ENCODE measurements at regions not wholly inside any gene's neighbourhood (a gene's known extent, or its start where the extent isn't known, plus 50 kb on each side); places are given as distances from the start of the nearest gene placed in this dataset.
"Not testable (repeated sequence)": the region's sequence is repeated elsewhere in the genome, so short reads cannot be mapped to it uniquely, and the experiment has no call there.

DNA sequence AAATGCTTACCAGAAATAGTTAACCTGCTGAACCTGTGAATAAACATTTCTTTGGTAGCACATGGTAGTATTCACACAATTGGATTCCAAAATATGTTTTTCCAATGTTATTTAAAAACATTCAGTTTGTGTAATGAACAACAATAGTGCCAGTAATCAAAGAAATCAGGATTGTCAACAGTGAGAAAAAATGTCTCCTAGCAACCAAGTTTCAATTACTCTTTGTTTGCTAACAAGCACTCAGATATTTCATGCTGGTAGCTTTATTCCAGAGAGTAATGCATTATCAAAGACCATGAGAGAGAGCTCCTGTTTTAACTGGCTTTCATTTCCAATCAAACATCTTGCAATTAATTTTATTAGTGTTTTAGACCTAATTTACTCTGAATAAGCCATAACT is 768.1 kb upstream of the GRAMD2B start:
- no peak for DNase-seq

DNA sequence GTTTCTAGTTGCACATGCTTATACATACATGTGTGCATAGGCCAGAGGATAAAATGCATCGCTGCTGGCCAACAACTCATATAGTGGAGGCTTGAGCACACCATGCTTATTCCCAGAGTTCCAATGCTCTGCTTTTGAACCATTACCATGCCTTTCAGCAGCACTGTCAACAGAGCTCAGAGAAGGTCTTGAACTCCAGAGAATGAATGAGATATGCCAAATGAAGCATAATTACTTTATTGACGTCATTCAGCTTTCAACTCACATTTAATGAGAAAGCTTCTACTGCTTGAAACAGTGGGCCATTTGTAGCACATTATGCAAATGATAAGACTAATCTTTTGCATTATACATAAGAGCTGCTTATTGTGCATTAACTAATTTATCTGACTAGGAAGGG is 765.3 kb upstream of the GRAMD2B start:
- DNase-seq, result no peak

DNA sequence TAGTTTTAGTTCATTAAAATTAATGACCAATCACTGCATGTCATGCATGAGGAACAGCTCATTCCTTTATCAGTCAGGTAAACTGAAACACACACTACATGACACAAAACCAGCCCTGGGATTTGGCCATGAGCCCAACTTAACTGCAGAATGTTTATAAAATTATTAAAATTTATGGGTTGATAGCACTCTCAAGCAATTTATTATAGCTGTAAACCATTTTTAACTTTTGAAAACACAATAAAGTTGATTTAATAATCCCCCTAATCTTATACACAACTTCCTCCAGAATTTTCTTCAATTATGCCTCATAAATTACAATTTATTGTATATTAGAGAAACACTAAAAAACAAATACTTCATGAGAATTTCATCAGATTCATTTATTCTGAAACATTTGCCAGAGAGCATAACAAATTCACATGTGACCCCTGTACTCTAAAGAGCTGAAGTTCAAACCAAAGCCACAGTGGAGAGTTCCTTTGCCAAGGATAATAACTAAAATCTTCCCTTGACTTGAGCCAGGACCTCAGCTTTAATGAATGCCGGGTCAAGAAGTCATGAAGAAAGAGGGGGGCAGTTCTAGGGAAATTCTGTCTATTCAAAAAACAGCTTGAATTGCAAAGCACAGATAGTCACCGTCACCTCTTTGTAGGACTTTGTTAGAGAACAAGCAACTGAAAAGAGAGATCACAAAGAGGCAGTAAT is 763.7 kb upstream of the GRAMD2B start:
- DNase-seq, result no peak

DNA sequence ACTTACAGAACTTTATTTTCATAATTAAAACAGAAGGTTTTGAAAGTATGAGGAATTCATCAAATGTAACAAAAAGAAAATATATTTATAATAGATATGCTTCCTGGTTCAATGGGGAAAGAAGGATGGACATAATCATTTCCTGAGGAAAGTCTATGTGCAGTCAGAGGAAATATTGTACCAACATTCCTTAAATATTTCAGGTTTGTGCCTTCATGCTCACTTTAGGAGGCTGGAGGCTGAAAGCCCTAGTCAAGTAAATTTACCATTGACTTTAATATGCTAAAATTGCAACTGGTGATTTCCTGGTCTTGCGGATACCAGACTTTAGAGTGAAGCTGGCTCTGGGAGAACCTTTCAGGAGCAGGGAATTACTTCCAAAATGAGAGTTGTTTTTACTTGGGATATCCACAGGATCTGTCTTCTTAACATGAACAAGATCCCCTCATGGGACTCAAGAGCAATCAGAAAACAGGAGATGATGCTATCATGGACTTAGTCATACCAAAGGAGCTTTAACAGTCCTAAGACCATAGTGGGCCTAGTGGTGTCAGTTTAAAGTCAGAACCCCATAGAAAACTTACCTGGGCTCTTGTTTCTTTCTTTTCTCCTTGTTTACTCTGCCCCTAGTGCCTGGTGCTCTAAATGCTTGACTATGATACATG is 762.8 kb upstream of the GRAMD2B start:
- no peak for DNase-seq

DNA sequence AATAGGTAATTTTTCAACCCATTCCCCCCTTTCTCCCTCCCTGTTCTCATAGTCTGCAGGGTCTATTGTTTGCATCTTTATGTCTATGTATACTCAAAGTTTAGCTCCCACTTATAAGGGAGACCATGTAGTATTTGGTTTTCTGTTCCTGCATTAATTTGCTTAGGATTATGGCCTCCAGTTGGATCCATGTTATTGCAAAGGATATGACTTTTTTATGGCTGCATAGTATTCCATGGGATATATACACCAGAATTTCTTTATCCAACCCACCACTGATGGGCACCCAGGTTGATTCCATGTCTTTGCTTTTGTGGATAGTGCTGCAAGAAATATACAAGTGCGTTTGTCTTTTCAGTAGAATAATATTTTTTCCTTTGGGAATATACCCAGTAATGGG is 761.6 kb upstream of the GRAMD2B start:
- DNase-seq, result no peak

DNA sequence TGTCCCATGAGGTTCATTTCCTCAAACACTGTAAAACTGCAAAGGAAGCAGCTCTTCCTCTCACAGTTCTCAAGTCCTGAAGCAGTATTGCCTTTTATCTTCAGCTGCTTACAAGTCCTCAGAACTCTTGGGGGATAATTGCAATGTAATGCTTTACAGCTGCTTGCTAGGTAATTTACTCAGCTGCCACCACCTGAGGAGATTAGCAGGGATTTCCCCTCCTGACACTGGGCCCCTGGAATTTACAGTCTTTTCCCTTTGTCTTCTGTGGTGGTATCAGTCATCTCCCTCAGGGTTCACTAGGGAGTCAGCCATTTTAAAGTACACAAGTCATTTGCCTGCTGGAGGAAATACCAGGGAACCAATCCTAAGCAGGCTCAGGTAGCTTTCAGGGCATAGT is 754.3 kb upstream of the GRAMD2B start:
- no peak for DNase-seq

DNA sequence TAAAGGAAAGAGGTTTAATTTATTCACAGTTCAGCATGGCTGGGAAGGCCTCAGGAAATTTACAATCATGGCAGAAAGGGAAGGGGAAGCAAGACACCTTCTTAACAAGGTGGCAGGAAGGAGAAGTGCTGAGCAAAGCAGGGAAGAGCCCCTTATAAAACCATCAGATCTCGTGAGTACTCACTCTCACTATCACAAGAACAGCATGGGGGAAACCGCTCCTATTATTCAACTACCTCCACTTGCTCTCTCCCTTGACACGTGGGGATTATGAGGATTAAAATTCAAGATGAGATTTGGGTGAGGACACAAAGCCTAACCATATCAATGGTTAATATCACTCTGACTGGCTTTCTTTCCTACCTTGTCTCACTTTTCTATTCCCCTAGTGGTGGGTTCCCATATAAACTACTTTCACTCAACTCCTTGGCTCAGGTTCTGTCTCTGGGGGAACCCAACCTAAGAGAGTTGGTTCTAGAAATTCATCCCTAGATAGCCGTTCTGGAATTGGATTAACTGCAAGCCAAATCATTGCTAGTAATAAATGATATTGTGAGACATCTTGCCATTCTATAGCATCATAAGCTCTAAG is 749.8 kb upstream of the GRAMD2B start:
- no peak for DNase-seq

DNA sequence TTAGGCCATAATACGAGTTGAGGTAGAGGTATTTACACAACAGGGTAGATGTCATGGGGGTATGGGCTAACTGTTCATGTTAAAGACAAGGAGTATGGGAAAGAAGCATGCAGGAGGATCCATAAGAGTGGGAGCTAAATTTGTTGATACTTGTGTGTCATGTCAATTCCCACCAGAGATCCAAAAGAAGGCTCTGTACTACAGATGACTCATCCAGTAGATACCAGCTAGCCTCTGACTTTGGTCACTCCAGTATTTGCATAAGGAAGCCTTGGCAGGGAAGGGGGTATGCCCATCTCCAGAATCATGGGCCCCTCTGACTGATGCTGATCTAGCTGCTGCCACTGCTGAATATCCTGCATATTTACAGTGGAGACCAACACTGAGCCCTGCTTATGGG is 743.7 kb upstream of the GRAMD2B start:
- DNase-seq, result no peak

DNA sequence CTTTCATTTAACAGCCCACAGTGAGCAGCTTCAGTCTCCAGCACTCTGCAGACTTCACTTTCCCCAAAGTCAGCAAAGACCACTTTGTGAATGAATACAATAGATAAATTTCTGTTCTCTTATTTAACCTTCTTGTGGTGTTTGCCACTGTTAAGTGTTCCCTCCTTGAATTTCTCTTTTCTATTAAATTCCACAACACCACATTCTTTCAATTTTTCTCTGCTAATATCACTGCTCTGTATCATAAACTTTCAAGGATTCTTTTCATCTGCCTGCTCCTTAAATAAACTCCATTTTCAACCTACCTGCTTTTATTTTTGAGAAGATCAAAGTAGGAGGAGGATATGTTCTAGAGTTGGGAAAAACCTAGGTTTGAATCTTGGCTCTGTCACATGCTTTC is 739.5 kb upstream of the GRAMD2B start:
- DNase-seq, result no peak

DNA sequence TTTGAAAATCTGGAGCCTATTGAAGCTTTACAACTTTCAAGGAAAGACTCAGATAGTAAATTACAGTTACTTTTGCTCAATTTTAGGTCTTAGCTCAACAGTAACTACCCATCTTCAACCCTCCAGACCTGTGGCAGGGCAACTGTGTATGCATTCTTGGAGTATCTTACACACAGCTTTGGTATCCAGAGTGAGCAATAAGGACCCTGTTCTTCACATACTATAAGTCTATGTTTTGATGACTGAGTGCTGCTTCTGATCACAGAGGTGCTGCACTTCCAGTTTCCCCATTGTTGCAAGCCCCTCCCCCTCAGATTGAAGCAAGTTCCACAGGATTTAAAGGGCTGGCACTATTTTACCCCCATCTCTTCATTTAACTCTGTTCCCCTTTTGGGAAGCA is 737.4 kb upstream of the GRAMD2B start:
- DNase-seq, result no peak

DNA sequence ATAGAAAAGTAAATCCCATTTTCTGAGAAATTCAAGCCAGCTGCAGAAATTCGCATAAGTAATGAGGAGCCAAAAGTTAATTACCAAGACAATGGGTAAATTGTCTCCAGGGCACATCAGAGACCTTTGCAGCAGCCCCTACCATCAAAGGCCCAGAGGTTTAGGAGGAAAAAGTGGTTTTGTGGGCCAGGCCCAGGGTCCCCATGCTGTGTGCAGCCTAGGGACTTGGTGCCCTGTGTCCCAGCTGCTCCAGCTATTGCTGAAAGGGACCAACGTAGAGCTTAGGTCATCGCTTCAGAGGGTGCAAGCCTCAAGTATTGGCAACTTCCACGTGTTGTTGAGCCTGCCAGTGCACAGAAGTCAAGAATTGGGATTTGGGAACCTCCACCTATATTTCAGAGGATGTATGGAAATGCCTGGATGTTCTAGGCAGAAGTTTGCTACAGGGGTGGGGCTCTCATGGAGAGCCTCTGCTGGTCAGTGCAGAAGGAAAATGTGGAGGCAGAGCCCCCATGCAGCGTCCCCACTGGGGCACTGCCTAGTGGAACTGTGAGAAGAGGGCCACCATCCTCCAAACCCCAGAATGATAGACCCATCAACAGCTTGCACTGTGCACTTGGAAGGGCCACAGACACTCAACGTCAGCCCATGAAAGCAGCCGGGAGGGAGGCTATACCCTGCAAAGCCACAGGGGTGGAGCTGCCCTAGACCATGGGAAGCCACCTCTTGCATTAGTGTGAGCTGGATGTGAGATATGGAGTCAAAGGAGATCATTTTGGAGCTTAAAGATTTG is 731.3 kb upstream of the GRAMD2B start:
- DNase-seq, result not testable (repeated sequence)

DNA sequence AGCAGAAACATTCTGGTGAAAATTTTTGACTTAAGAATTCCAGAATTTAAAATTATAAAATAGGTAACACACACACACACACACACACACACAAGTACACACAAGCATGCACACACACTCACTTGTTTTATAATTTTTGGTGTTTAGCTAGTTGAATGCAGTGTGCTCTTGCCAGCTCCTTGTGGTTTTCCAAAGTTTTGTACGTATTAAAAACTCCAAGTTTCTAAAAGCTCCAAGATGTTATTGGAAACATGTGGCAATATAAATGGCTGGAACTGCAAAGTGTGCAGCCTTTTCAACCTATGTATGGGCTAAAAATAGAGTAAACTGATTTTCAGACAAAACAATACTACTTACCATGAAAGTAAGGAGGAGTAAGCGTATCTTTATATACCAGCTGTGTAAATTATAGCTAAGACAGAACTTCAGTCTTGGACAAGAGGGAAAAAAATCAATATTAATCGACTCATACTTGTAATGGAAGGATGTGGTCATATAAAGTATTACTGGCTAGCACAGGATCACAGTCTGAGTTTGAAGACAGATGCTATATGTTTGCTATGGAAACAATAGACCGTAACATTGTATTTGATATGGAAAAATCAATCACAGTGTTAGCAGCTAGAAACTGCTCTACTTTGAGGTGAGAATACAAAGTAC is 727.1 kb upstream of the GRAMD2B start:
- no peak for DNase-seq

DNA sequence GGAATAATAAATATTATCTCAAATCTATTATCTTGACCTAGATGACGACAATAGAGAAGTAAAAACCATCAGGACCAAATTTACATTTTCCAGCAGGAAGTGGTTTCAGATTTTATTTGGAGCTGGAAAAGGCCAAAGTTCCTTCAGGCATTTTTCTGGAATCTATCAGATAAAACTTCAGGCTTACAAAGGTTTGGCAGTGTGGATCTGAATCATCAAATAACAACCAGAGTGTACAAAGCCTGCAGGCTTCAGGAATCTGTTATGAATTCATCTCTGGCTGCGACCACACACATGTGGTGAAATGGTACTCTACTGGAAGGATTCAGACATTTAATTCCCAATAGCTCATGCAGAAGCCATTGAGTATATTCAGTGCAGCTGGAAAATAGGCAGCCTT is 726.4 kb upstream of the GRAMD2B start:
- no peak for DNase-seq

DNA sequence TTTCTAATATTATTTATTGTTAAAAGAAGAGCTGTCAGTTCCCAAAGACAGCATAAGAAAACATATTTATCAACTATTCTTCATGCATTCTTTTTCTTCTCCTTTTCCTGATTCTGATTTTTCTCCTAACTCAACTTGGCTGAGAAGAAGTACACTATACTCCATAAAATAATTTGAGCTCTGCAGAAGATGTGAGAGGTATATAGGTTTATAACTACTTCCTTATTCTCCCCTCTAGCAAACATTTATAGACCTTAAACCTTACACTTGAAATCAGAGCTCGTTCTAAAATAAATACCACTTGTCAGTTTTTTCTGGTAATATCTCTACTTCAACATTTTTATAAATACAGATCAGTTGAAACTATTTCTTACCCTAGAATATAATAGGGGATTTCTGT is 724.8 kb upstream of the GRAMD2B start:
- no peak for DNase-seq

DNA sequence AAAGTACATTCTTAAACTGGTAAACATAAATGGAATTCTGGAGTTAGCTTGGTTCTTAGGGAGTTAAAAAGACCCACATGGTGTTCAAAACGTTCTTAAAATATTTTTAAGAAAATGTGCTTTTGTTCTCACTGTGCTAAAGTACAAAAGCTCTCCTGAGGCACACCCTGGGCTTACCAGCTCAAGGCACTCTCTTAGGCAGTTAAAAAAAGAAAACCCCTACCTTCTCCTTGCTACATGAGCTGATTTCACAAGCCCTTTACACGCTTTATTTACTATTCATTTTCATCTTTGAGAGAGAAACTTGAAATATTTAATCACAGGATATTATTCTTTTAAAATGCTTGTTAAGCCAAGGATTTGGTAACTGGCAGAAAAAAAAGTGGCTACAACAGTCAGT is 723.3 kb upstream of the GRAMD2B start:
- DNase-seq, result no peak

DNA sequence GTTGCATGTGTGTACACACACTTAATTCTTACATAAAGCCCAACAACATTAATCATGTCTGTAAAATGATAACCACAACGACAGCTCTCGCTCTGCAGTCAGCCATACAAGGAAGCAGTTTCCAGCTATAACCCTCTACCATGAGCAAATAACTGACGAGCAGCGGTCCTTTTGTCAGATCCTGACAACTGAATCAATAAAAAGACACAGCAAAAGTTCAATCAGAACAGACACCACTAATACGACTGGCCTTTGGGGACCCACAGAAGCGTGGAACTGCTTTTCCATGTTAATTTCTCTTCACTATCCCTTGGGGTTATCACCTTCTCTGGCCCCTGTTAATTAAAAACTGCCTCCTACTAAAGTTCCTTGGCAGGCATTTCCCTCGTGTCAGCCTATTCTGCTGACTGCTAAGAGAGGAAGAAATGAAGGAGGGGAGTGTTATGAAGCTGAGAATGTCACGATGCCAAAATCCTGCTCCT is 722.8 kb upstream of the GRAMD2B start:
- DNase-seq, result no peak

DNA sequence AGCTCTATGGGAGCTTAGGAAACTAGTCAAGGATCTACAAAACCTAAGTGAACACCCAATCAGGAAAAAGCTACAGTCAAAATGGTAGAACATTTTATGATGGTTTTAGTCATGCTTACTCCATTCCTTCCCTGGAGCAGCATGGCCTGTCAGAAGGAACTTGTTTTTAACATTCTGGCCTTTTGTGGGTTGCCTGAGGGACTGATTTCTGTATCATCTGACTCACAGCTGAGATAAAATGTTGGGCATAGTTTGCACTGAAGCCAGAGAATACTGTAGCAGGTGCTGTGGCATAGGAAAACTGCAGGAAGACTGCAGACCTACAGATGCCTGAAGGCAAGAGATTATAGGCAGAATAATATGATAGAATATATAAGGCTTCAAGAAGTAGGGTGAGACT is 719.6 kb upstream of the GRAMD2B start:
- DNase-seq, result no peak

DNA sequence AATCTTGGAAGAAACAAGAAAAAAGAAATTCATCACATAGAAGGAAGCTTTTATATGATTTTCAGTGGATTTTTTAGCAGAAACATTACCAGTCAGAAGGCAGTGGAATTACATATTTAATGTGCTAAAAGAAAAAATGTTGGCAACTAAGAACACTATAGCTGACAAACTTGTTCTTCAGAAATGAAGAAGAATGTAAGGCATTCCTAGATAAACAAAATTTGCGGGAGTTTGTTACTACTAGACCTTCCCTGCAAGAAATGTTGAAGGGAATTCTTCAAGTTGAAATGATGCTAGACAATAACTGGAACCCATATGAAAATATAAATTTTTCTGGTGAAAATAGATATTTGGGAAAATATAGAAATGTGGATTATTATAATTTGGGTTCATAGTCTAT is 718.3 kb upstream of the GRAMD2B start:
- DNase-seq, result no peak

DNA sequence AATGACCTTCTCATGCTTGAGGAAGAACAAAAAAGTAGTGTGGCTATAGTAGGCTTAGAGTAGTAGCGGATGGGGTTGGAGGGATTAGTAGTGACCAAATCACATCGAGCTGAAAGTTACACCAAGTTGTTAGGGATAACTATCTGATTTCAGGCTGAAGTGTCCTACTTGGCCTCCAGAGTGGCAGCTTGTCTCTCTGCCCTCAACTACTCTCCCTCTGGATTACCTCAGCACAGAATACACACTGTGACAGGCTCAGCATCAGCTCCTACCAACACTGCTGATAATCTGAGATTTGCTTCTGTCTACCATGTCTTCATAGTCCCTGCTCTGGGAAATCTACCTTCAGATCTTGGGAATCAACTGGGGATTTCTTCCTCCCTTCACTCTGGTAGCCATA is 714.6 kb upstream of the GRAMD2B start:
- no peak for DNase-seq

DNA sequence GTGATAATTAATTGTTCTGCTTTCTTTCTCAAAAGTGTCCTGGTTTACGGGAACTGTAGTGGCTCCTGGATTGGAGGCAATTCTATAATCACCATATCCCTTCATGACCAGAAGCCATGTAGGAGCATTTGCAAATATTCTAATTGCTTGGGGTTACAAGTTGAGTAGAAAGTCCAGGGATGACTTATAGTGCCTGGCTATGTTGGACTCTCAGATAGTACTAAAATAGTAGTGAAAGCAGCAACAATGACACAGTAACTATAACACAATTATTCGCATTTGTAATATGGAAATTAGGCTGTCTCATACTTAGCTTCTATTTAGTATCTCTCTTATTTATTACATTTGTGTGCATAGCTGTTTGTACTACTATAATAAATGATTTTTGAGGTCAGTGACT is 712.5 kb upstream of the GRAMD2B start:
- no peak for DNase-seq

DNA sequence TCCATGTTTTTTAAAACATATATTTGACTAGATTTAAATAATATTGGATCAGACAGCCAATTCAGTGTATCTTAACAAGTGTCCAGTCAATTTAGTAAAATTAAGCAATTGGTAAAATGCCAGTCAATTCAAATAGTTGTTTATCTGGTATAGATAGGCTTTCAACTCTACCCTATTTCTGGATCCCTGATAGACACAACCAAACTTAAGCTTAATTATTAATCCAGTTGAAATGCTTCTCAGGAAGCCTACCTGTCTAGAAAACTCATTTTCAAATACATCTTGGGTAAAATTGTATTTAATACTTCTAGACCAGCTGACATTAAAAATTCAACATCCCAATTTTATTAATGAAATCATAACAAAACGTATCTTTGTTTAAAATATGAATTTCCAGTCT is 710.8 kb upstream of the GRAMD2B start:
- no peak for DNase-seq

DNA sequence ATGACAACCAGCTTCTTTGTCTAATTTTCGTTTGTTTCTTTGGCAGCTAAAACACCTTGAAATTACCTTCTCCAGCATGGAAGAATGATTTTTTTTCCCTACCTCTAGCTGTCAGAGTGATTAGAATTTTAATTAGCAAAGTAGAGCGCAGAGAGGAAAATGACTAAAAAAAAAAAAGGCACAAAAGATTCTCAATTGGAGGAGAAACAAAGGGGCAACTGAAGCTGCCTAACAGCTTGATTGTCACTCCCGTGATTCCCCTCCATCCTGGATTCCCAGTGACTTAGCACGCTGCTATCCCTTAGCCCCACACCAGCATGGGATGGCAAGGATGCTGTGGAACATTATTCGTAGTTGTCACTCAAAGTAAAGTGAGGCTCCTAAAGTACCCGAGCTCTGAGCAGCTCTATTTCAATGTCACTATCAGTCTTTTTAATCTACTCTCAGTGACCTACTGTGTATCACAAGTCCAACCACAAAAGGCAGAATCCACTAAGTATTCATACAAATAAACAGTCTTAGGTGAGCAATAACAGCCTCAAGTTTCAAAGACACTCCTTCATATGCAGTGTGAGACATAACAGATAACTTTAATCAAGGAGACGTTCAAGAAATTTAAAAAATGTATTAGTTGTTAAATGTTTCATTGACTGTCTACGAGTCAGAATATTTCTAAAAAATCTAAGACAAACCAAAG is 710.0 kb upstream of the GRAMD2B start:
- DNase-seq, result no peak
